Naive B cell (primary cell): ENCODE measurements at regions not wholly inside any gene's neighbourhood (a gene's known extent, or its start where the extent isn't known, plus 50 kb on each side); places are given as distances from the start of the nearest gene placed in this dataset.
A peak's percentile ranks its signal among the peaks of the same experiment; 100 is the strongest.
"Not testable (repeated sequence)": the region's sequence is repeated elsewhere in the genome, so short reads cannot be mapped to it uniquely, and the experiment has no call there.

Experiments used
- ATAC-seq, 2 donors: fragments of 150-1000 bp; cut with Tn5 transposase; 2 replicates each; pipeline ENCODE4 v1.10.0; 2021; ENCODE audit warnings: low read depth in 2 of 2, mild to moderate bottlenecking in 2 of 2, moderate library complexity in 2 of 2
- DNase-seq: peaks from one replicate; pipeline ENCODE4 v3.0.0; 2022
- H3K27ac Mint-ChIP-seq, 6 donors: one replicate each; pipeline ENCODE4 v1.8.0; 2020 to 2022; ENCODE audit warnings: mild to moderate bottlenecking in 6 of 6, mixed read lengths in 6 of 6, moderate library complexity in 5 of 6, inconsistent platforms in 2 of 6
- H3K27me3 Mint-ChIP-seq, 3 donors: one replicate each; pipeline ENCODE4 v1.8.0; 2021 to 2022; ENCODE audit warnings: mixed read lengths in 3 of 3, mild to moderate bottlenecking in 1 of 3
- H3K36me3 Mint-ChIP-seq, 2 donors: one replicate each; pipeline ENCODE4 v1.8.0; 2020 to 2022; ENCODE audit warnings: mixed read lengths in 2 of 2, inconsistent platforms in 1 of 2, mild to moderate bottlenecking in 1 of 2
- H3K4me1 Mint-ChIP-seq, 3 donors: one replicate each; pipeline ENCODE4 v1.8.0; 2020 to 2022; ENCODE audit warnings: mixed read lengths in 3 of 3, inconsistent platforms in 1 of 3, mild to moderate bottlenecking in 1 of 3, moderate library complexity in 1 of 3
- H3K4me3 Mint-ChIP-seq, 8 donors: one replicate each; pipeline ENCODE4 v1.8.0; 2020 to 2022; ENCODE audit warnings: mild to moderate bottlenecking in 8 of 8, mixed read lengths in 8 of 8, moderate library complexity in 8 of 8, inconsistent platforms in 2 of 8
- H3K9me3 Mint-ChIP-seq, 7 donors: one replicate each; pipeline ENCODE4 v1.8.0; 2020 to 2022; ENCODE audit warnings: mixed read lengths in 7 of 7, mild to moderate bottlenecking in 5 of 7, inconsistent platforms in 2 of 7, moderate library complexity in 1 of 7

DNA sequence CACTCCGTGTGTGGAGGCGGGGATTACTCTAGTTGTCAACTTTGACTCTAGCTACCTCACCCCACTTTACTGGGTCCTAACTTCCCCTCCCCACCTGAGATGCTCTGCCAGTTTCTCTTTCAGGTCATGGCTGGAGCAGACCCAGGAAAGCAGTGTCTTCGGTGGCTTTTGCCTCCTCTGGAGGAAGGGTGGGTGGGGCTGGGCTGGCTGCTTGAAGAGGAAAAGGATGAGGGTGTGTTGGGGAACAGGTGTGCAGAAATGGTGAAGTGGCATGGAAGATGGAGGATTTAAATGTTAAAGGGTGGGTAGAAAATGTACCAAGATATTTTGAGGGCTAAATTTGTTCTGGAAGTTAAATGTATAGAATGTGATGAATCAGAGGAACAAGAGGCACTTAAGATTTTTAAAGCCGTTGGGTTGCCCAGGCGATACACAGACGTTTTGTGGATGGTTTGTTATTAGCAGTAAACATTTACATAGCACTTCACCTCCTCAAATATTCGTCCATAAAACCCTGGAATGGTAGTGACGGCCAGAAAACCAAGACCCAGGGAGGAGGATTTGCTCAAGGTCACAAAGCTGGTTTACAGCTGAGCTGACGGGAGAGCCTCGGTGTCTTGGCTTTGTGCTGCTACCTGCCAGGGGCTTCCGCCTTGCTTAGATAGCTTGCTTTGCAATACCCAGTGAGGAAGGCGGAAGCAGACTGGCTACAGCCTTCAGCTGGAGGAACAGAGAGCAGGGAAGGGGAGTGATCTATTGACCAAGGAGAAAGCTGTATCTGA, 72.2 kb upstream of the PRMT8 start:
- ATAC-seq (no peak), DNase-seq (no peak)
- peaks cover 2 to 10% (median 4%) of the 10 kb centered on the region in 7 donors for H3K9me3 Mint-ChIP-seq
- H3K27me3 Mint-ChIP-seq, result peaks cover 23 to 51% (median 48%) of the 10 kb centered on the region in 3 donors
- no peaks in the 10 kb centered on the region for H3K4me1 Mint-ChIP-seq
- peaks cover 3 to 13% of the 10 kb centered on the region in 2 donors for H3K36me3 Mint-ChIP-seq
- H3K27ac Mint-ChIP-seq, result no peak overlapping the region
- H3K4me3 Mint-ChIP-seq, result no peak overlapping the region

DNA sequence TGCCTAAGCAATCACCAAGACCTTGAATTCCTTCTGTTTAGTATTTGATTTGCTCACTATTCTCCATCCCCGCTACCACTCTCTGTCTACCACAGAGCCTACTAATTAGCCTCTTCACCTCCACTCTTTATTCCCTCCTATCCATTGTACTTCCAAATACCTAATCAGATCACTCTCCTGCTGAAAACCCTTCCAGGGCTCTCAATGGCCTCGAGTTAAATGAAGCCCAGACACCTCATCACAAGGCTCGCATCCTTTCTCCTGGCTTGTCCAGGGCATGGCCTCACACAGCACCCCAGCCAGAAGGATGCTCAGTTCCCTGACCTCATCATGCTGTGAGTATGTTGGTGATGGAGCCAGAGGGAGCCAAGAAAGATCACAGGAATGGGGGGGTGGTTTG, 71.4 kb upstream of the PRMT8 start:
- peak overlapping the region in 1 of 6 donors; percentile 33 for H3K27ac Mint-ChIP-seq
- ATAC-seq (no peak), DNase-seq (no peak)
- H3K4me3 Mint-ChIP-seq, result no peak overlapping the region
- H3K9me3 Mint-ChIP-seq, result peaks cover under 1 to 10% (median 4%) of the 10 kb centered on the region in 7 donors
- H3K36me3 Mint-ChIP-seq, result peaks cover 3 to 9% of the 10 kb centered on the region in 2 donors
- H3K27me3 Mint-ChIP-seq, result peaks cover 23 to 47% (median 42%) of the 10 kb centered on the region in 3 donors
- no peaks in the 10 kb centered on the region for H3K4me1 Mint-ChIP-seq

DNA sequence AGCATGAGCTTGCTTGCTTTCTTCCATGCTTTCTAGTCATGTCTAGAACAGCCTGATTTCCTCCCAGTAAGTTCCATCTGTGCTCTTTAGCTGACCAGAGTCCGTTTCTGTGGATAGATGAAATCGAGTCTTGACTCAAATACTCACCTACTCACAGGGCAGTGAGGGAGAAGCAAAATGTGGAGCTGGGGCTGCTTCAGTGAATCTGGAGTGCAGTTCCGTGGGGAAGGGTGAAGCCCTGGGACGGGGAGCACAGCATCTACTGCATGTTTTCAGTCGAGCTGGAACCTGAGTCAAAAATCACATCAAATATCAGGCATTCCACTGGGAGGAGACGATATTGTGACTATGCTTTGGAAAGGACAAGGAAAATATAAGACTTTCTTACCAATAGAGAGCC, 70.3 kb upstream of the PRMT8 start:
- Mint-ChIP-seq H3K27ac (no peak overlapping the region), H3K9me3 (peaks cover 0 to 10% (median 4%) of the 10 kb centered on the region in 7 donors), H3K27me3 (peaks cover 23 to 39% (median 33%) of the 10 kb centered on the region in 3 donors), H3K36me3 (peaks cover 3 to 7% of the 10 kb centered on the region in 2 donors), H3K4me3 (no peak overlapping the region), H3K4me1 (no peaks in the 10 kb centered on the region)
- ATAC-seq (no peak), DNase-seq (no peak)

DNA sequence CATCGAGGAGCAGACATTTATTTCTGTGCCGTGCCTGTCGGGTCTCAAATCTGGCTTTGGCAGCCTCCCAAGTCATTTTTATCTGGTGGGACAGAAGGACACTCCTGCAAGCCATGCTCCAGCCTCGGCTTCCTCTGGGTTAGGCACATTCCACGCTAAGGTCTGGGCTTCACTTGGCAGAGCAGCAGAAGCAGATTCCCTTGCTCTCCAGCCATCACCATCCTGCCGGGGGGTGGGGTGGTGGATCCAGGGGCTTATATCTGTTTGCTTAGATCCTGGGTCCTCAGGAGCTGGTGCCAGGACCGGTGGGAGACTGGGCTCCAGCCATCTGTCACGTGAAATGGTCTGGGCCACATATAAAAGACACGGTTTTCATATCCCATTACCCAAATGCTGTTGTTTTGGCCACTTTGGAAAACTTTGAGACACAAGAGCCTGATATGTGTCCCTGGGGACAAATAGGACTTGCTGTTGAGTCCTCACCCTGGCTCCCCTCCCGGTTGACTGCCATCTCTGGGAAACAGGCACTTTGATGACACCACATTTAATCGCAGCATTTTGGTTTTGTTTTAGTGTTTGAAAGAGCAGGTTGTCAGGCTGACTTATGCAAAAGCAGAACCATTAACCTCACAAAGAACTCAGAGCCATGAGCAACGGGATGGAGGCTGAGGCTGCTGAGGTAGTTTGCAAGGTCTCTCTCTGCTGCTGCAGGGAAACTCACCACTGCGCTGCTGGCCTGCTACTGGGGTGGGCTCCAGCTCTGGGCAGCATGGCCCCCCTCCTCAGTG, 69.6 kb upstream of the PRMT8 start:
- ATAC-seq, result no peak
- no peak for DNase-seq
- Mint-ChIP-seq H3K9me3 (peaks cover 0 to 10% (median 4%) of the 10 kb centered on the region in 7 donors), H3K4me1 (no peaks in the 10 kb centered on the region), H3K27me3 (peaks cover 23 to 35% (median 26%) of the 10 kb centered on the region in 3 donors), H3K36me3 (peaks cover 3 to 7% of the 10 kb centered on the region in 2 donors), H3K27ac (no peak overlapping the region), H3K4me3 (no peak overlapping the region)

DNA sequence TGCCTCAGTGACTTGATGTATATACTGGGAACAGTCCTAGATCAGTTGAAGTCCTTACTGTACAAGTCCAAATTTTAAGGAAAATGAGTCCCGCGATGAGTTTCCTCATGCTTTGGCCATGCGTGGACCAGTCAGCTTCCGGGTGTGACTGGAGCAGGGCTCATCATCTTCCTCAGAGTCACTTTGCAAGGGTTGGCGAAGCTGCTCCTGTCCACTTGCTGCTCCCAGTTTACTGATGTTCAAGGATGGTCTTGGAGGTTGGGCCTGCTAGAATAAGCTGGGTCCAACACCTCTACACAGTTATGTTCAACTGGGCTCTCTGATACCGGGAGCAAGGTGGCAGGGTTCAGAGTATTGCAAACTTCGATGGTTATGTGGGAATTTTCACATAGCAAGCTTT, 66.2 kb upstream of the PRMT8 start:
- not testable (repeated sequence) for H3K27ac Mint-ChIP-seq, H3K4me1 Mint-ChIP-seq, DNase-seq, ATAC-seq
- Mint-ChIP-seq H3K27me3 (peaks cover 24 to 35% (median 24%) of the 10 kb centered on the region in 3 donors), H3K4me3 (peak overlapping the region in 1 of 8 donors; percentile 25), H3K36me3 (peaks cover 3 to 16% of the 10 kb centered on the region in 2 donors), H3K9me3 (peaks cover 2 to 18% (median 6%) of the 10 kb centered on the region in 7 donors)

DNA sequence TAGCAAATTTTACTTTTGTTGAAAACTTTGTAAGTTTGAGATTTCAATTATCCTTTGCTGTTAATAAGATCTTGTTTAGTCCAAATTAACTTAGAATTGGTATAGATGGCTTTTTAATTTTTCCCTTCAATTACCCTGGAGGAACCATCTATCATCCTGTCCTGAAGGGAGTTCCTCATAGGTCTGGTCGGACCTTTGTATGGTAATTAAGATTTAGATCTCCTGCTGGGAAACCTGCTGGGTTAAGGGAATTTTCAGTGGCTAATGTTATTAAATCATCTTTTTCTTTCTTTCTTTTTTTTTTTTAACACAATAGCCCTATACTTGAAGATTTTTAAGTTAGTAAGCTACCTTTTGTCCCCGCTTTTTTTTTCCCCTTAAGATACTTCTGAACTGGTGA, 63.0 kb upstream of the PRMT8 start:
- Mint-ChIP-seq H3K36me3 (peaks cover 0 to 9% of the 10 kb centered on the region in 2 donors), H3K4me1 (peaks cover 0 to 8% (median 7%) of the 10 kb centered on the region in 3 donors), H3K27me3 (peaks cover 16 to 17% (median 17%) of the 10 kb centered on the region in 3 donors), H3K9me3 (peaks cover 2 to 15% (median 7%) of the 10 kb centered on the region in 7 donors), H3K4me3 (no peak overlapping the region), H3K27ac (no peak overlapping the region)
- ATAC-seq (no peak), DNase-seq (no peak)

DNA sequence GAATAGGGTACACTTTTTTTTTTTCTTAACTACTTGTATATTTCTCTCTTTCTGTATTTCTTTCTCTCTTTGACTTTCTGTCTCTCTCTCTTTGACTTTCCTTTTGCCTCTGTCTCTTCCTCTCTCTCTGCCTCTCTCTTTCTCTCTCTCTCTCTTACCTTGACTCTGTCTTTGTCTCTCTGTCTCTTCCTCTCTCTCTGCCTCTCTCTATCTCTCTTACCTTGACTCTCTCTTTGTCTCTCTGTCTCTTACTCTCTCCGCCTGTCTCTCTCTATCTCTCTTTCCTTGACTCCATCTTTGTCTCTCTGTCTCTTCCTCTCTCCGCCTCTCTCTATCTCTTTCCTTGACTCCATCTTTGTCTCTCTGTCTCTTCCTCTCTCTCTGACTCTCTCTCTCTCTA, 62.4 kb upstream of the PRMT8 start:
- ATAC-seq, result no peak
- H3K9me3 Mint-ChIP-seq, result peaks cover 1 to 14% (median 7%) of the 10 kb centered on the region in 7 donors
- peaks cover 14 to 17% (median 16%) of the 10 kb centered on the region in 3 donors for H3K27me3 Mint-ChIP-seq
- no peak overlapping the region for H3K27ac Mint-ChIP-seq
- no peak for DNase-seq
- peak overlapping the region in 1 of 8 donors; percentile 41 for H3K4me3 Mint-ChIP-seq
- H3K4me1 Mint-ChIP-seq, result peaks cover 0 to 8% (median 7%) of the 10 kb centered on the region in 3 donors
- peaks cover 0 to 9% of the 10 kb centered on the region in 2 donors for H3K36me3 Mint-ChIP-seq

DNA sequence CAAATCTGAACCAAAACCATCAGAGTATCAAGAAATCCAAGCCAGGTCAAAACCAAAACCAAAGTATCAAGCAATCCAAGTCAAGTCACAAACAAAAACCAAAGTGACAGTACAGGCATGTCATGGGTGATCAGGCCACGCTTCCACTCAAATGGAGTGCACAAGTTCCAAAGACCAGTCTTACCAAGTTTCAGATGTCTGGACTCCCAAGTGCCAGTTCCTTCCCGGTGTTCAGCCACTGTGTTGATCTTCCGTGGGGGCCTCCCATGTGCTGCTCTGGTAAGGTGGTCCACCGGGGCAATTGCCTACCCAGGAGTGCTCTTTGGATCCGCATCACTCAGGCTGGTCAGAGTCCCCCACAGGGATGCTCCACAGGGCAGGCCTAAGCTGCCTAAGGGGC, 61.5 kb upstream of the PRMT8 start:
- not testable (repeated sequence) for H3K4me1 Mint-ChIP-seq, H3K4me3 Mint-ChIP-seq, DNase-seq, ATAC-seq, H3K27ac Mint-ChIP-seq, H3K36me3 Mint-ChIP-seq
- Mint-ChIP-seq H3K27me3 (peaks cover 14 to 17% (median 16%) of the 10 kb centered on the region in 3 donors), H3K9me3 (peaks cover 1 to 13% (median 7%) of the 10 kb centered on the region in 7 donors)

DNA sequence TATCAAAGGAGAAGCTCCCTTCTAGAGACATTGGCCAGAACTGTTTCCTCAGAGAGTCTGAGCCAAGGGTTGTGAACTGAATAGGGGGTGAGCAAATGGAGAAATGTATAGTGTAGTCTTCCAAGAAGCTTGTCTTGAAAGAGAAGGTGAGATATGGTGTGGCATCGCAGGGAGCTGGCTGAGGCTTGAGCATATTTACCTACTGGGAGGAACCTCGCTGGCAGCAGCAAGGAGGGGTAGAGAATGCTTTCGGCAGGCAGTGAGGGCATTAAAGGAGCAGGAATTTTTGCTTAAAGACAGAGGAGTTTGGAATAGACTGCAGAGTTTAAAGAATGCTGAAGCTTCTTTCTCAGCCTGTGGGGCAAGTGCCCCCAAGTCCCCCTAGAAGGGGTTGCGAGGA, 59.3 kb upstream of the PRMT8 start:
- ATAC-seq, result no peak
- H3K4me3 Mint-ChIP-seq, result no peak overlapping the region
- DNase-seq, result no peak
- peaks cover 14 to 17% (median 16%) of the 10 kb centered on the region in 3 donors for H3K27me3 Mint-ChIP-seq
- H3K27ac Mint-ChIP-seq, result peak overlapping the region in 1 of 6 donors; percentile 20
- peaks cover 1 to 13% (median 7%) of the 10 kb centered on the region in 7 donors for H3K9me3 Mint-ChIP-seq
- peaks cover 0 to 9% of the 10 kb centered on the region in 2 donors for H3K36me3 Mint-ChIP-seq
- H3K4me1 Mint-ChIP-seq, result peaks cover 0 to 8% (median 7%) of the 10 kb centered on the region in 3 donors

DNA sequence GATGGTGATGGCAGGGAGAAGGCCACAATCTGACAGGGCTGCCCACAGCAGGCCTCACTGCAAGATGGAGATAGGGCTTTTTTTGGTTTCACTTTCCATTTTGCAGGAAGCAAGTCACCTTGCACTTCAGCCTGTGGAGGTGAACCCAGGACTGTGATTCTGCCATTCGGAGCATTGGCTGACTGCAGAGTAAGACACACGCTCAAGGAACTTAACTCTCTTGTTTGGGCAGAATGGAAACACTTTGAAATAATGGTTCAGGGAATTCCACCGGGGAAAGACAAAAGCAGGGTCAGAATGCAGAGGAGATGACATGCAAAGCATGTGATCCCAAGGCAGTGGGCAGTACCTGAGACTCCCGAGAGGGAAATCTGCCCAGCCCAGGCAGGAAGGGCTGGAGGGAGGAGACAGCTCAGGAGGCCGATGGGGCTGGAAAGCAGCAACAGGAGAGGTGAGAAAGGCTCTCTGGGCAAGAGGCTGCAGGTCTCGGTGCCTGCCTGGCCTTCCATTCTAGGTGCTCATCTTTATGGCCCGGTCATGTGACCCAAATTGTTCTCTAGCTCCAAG, 58.7 kb upstream of the PRMT8 start:
- Mint-ChIP-seq H3K27ac (peak overlapping the region in 1 of 6 donors; percentile 39), H3K4me3 (peak overlapping the region in 1 of 8 donors; percentile 44), H3K9me3 (peaks cover 1 to 13% (median 7%) of the 10 kb centered on the region in 7 donors), H3K4me1 (peaks cover 0 to 8% (median 7%) of the 10 kb centered on the region in 3 donors), H3K36me3 (peaks cover 0 to 9% of the 10 kb centered on the region in 2 donors), H3K27me3 (peaks cover 14 to 17% (median 16%) of the 10 kb centered on the region in 3 donors)
- ATAC-seq (no peak), DNase-seq (no peak)

DNA sequence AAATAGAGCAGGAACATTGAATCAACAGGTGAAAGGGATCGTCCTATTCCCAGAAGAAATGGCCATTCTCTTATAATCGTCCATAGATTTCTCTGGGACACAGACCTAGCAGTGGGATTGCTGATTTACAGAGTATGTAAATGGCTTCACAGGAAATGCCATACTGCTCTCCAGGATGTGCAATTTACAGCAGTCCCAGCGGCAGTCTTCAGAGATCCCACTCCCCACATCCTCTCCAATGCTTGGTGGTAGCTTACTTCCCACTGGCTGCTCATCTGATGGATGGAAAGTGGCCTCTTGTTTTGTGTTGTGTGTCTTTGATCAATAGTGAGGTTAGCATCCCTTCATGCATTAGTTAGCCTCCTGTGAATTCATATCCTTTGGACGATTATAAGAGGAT, 58.1 kb upstream of the PRMT8 start:
- DNase-seq, result no peak
- Mint-ChIP-seq H3K27ac (no peak overlapping the region), H3K4me1 (peaks cover 0 to 8% (median 7%) of the 10 kb centered on the region in 3 donors), H3K27me3 (peaks cover 14 to 20% (median 16%) of the 10 kb centered on the region in 3 donors), H3K9me3 (peaks cover 1 to 13% (median 7%) of the 10 kb centered on the region in 7 donors), H3K4me3 (no peak overlapping the region), H3K36me3 (peaks cover 0 to 9% of the 10 kb centered on the region in 2 donors)
- no peak for ATAC-seq

DNA sequence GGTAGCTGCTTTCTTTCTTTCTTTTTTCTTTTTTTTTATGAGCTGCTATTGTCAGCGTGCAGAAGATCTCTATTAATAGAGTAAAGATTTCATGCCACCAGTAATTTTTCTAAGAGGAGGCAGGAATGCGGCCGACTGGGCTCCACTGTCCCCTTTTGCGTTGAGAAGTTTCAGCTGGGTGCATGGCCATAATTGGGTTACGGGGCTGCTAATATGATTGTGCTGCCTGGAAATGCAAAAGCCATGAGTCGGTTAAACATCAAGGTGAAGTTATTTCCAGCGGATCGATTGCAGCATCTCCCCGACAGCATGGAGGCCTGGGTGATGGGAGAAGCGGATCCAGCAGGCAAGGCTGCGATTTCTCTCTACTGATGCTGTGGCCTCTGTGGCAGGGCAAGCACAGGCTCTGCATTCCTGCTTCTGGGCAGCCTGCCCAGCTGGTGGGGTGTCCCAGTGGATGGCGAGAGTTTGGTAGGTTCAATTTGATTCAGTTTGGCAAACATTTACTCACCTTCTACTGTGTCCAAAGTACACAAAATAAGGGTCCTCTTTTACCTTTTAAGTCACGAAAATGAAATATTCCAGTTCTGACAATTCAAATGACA, 54.4 kb upstream of the PRMT8 start:
- Mint-ChIP-seq H3K27me3 (peaks cover 3 to 9% (median 8%) of the 10 kb centered on the region in 3 donors), H3K36me3 (no peaks in the 10 kb centered on the region), H3K4me3 (peak overlapping the region in 1 of 8 donors; percentile 30), H3K4me1 (peaks cover 0 to 8% (median 3%) of the 10 kb centered on the region in 3 donors), H3K27ac (no peak overlapping the region), H3K9me3 (no peaks in the 10 kb centered on the region)
- ATAC-seq (no peak), DNase-seq (no peak)

DNA sequence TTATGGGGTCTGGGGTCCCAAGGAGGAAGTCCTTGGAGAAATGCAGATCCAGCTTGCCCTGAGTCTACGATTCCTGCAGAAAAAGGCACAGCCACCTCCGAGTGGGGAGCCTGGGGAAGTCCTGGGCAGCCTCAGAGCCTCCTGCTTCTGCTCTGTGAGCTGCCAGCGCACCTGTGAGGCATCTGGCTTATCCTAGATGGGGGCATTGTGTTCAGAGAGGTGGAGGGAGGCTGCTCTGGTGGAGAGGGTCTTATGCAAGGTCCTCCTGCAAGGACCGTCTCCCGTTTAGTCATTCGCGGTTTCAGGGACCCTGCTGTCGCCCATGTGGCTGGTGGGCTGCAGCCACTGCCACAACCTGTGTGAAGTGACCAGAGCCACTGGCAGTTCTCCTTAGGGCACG, 53.0 kb upstream of the PRMT8 start:
- H3K4me1 Mint-ChIP-seq, result no peaks in the 10 kb centered on the region
- no peak overlapping the region for H3K27ac Mint-ChIP-seq
- no peaks in the 10 kb centered on the region for H3K36me3 Mint-ChIP-seq
- DNase-seq (no peak), ATAC-seq (no peak)
- no peak overlapping the region for H3K4me3 Mint-ChIP-seq
- H3K27me3 Mint-ChIP-seq, result peaks cover 3 to 16% (median 8%) of the 10 kb centered on the region in 3 donors
- no peaks in the 10 kb centered on the region for H3K9me3 Mint-ChIP-seq
